Naive B cell (primary cell): ENCODE measurements at regions not wholly inside any gene's neighbourhood (a gene's known extent, or its start where the extent isn't known, plus 50 kb on each side); places are given as distances from the start of the nearest gene placed in this dataset.

Source experiments
- ATAC-seq, 2 donors: fragments of 150-1000 bp; cut with Tn5 transposase; 2 replicates each; pipeline ENCODE4 v1.10.0; 2021; ENCODE audit warnings: low read depth in 2 of 2, mild to moderate bottlenecking in 2 of 2, moderate library complexity in 2 of 2
- DNase-seq: peaks from one replicate; pipeline ENCODE4 v3.0.0; 2022
- H3K27ac Mint-ChIP-seq, 6 donors: one replicate each; pipeline ENCODE4 v1.8.0; 2020 to 2022; ENCODE audit warnings: mild to moderate bottlenecking in 6 of 6, mixed read lengths in 6 of 6, moderate library complexity in 5 of 6, inconsistent platforms in 2 of 6
- H3K27me3 Mint-ChIP-seq, 3 donors: one replicate each; pipeline ENCODE4 v1.8.0; 2021 to 2022; ENCODE audit warnings: mixed read lengths in 3 of 3, mild to moderate bottlenecking in 1 of 3
- H3K36me3 Mint-ChIP-seq, 2 donors: one replicate each; pipeline ENCODE4 v1.8.0; 2020 to 2022; ENCODE audit warnings: mixed read lengths in 2 of 2, inconsistent platforms in 1 of 2, mild to moderate bottlenecking in 1 of 2
- H3K4me1 Mint-ChIP-seq, 3 donors: one replicate each; pipeline ENCODE4 v1.8.0; 2020 to 2022; ENCODE audit warnings: mixed read lengths in 3 of 3, inconsistent platforms in 1 of 3, mild to moderate bottlenecking in 1 of 3, moderate library complexity in 1 of 3
- H3K4me3 Mint-ChIP-seq, 8 donors: one replicate each; pipeline ENCODE4 v1.8.0; 2020 to 2022; ENCODE audit warnings: mild to moderate bottlenecking in 8 of 8, mixed read lengths in 8 of 8, moderate library complexity in 8 of 8, inconsistent platforms in 2 of 8
- H3K9me3 Mint-ChIP-seq, 7 donors: one replicate each; pipeline ENCODE4 v1.8.0; 2020 to 2022; ENCODE audit warnings: mixed read lengths in 7 of 7, mild to moderate bottlenecking in 5 of 7, inconsistent platforms in 2 of 7, moderate library complexity in 1 of 7

- ATAC-seq (no peak), DNase-seq (no peak)
- H3K27me3 Mint-ChIP-seq = peaks cover 10 to 22% (median 11%) of the 10 kb centered on the region in 3 donors
- H3K36me3 Mint-ChIP-seq = no peaks in the 10 kb centered on the region
- H3K4me3 Mint-ChIP-seq = no peak overlapping the region
- H3K9me3 Mint-ChIP-seq = no peaks in the 10 kb centered on the region
- no peaks in the 10 kb centered on the region for H3K4me1 Mint-ChIP-seq
- no peak overlapping the region for H3K27ac Mint-ChIP-seq
These were observed 50.9 kb upstream of the GJA5 start for GRCh38 chr1:147811273-147811672.

GRCh38 chr1:147811751-147812150 lies 51.3 kb upstream of the GJA5 start:
- ATAC-seq (no peak), DNase-seq (no peak)
- H3K36me3 Mint-ChIP-seq = no peaks in the 10 kb centered on the region
- H3K27me3 Mint-ChIP-seq = peaks cover 10 to 24% (median 11%) of the 10 kb centered on the region in 3 donors
- no peaks in the 10 kb centered on the region for H3K9me3 Mint-ChIP-seq
- no peaks in the 10 kb centered on the region for H3K4me1 Mint-ChIP-seq
- H3K27ac Mint-ChIP-seq = no peak overlapping the region
- H3K4me3 Mint-ChIP-seq = no peak overlapping the region

- Mint-ChIP-seq H3K9me3 (no peaks in the 10 kb centered on the region), H3K27me3 (peaks cover 10 to 24% (median 10%) of the 10 kb centered on the region in 3 donors), H3K27ac (no peak overlapping the region), H3K4me3 (no peak overlapping the region), H3K4me1 (no peaks in the 10 kb centered on the region), H3K36me3 (no peaks in the 10 kb centered on the region)
- ATAC-seq (no peak), DNase-seq (no peak)
These were observed 52.4 kb upstream of the GJA5 start for GRCh38 chr1:147812799-147813198.

GRCh38 chr1:147815503-147815902 lies 55.1 kb upstream of the GJA5 start:
- H3K27ac Mint-ChIP-seq = no peak overlapping the region
- no peaks in the 10 kb centered on the region for H3K4me1 Mint-ChIP-seq
- no peak for ATAC-seq

GRCh38 chr1:147820761-147821297 lies 60.4 kb upstream of the GJA5 start:
- H3K27me3 Mint-ChIP-seq = peaks cover 15 to 18% (median 15%) of the 10 kb centered on the region in 3 donors
- DNase-seq (no peak), ATAC-seq (no peak)
- no peaks in the 10 kb centered on the region for H3K4me1 Mint-ChIP-seq
- H3K4me3 Mint-ChIP-seq = no peak overlapping the region
- H3K27ac Mint-ChIP-seq = no peak overlapping the region
- no peaks in the 10 kb centered on the region for H3K9me3 Mint-ChIP-seq
- no peaks in the 10 kb centered on the region for H3K36me3 Mint-ChIP-seq

More at GRCh38 chr1:147815503-147815902, 55.1 kb upstream of the GJA5 start:
- Mint-ChIP-seq H3K9me3 (no peaks in the 10 kb centered on the region), H3K4me3 (no peak overlapping the region), H3K36me3 (no peaks in the 10 kb centered on the region), H3K27me3 (peaks cover 15 to 24% (median 16%) of the 10 kb centered on the region in 3 donors)
- DNase-seq = no peak

GRCh38 chr1:147821883-147822282 lies 61.5 kb upstream of the GJA5 start:
- DNase-seq = no peak
- Mint-ChIP-seq H3K4me3 (no peak overlapping the region), H3K9me3 (no peaks in the 10 kb centered on the region), H3K36me3 (no peaks in the 10 kb centered on the region), H3K27ac (no peak overlapping the region), H3K27me3 (peaks cover 8 to 18% (median 13%) of the 10 kb centered on the region in 3 donors), H3K4me1 (no peaks in the 10 kb centered on the region)
- ATAC-seq = no peak

- H3K27me3 Mint-ChIP-seq = peaks cover 8 to 18% (median 13%) of the 10 kb centered on the region in 3 donors
- no peaks in the 10 kb centered on the region for H3K9me3 Mint-ChIP-seq
- no peaks in the 10 kb centered on the region for H3K4me1 Mint-ChIP-seq
- no peak overlapping the region for H3K4me3 Mint-ChIP-seq
- no peak for DNase-seq
- no peak for ATAC-seq
- H3K36me3 Mint-ChIP-seq = no peaks in the 10 kb centered on the region
- no peak overlapping the region for H3K27ac Mint-ChIP-seq
These were observed 61.9 kb upstream of the GJA5 start for GRCh38 chr1:147822292-147822691.

GRCh38 chr1:147824001-147824400 lies 63.6 kb upstream of the GJA5 start:
- peaks cover 0 to 2% (median 0%) of the 10 kb centered on the region in 7 donors for H3K9me3 Mint-ChIP-seq
- peaks cover 10 to 22% (median 16%) of the 10 kb centered on the region in 3 donors for H3K27me3 Mint-ChIP-seq
- no peaks in the 10 kb centered on the region for H3K4me1 Mint-ChIP-seq
- ATAC-seq (no peak), DNase-seq (no peak)
- no peak overlapping the region for H3K27ac Mint-ChIP-seq
- H3K36me3 Mint-ChIP-seq = no peaks in the 10 kb centered on the region
- no peak overlapping the region for H3K4me3 Mint-ChIP-seq

DNA sequence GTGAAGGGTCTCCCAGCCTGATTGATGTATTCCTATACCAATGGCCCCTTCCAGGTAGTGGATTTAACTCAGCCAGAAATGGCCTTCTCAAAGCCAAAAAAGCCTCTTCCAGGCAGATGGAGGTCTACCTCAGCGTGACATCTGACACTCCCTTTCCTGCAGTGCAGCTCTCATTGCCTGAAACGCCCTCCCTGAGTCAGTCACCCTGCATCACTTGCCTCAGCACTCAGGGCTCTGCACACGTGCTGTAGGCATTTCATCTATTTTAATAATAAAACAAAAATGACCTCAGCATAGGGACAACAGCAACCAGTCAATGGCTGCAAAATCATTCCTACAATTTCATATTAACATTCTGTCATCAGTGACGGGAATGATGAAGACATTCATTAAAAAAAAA lies 64.4 kb upstream of the GJA5 start:
- H3K4me1 Mint-ChIP-seq = no peaks in the 10 kb centered on the region
- no peak overlapping the region for H3K27ac Mint-ChIP-seq
- peaks cover 0 to 2% (median 0%) of the 10 kb centered on the region in 7 donors for H3K9me3 Mint-ChIP-seq
- H3K4me3 Mint-ChIP-seq = no peak overlapping the region
- ATAC-seq (no peak), DNase-seq (no peak)
- peaks cover 10 to 22% (median 16%) of the 10 kb centered on the region in 3 donors for H3K27me3 Mint-ChIP-seq
- no peaks in the 10 kb centered on the region for H3K36me3 Mint-ChIP-seq

DNA sequence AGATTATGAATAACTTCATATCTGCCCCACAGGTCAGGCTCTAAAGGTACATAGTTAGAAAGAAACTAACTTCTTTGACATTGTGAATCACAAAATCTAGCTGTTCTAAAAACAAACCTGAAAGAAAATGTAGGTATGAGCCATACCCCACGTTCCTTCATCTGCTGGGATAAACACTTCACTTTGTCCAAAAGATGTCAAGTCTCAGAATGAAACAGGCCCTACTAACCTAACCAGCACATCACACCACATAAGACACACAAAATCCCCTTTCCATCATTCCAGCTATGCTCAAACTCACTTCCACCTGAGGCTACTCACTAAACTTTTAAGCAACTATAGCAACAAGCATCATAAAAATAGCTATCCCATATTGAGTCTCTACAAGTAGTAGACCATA lies 65.2 kb upstream of the GJA5 start:
- Mint-ChIP-seq H3K4me1 (no peaks in the 10 kb centered on the region), H3K36me3 (no peaks in the 10 kb centered on the region), H3K27ac (peak overlapping the region in 1 of 6 donors; percentile 10), H3K9me3 (peaks cover 0 to 2% (median 0%) of the 10 kb centered on the region in 7 donors), H3K4me3 (no peak overlapping the region), H3K27me3 (peaks cover 10 to 23% (median 16%) of the 10 kb centered on the region in 3 donors)
- ATAC-seq (no peak), DNase-seq (no peak)

- no peak overlapping the region for H3K4me3 Mint-ChIP-seq
- no peak for DNase-seq
- H3K4me1 Mint-ChIP-seq = no peaks in the 10 kb centered on the region
- peaks cover 0 to 2% (median 0%) of the 10 kb centered on the region in 7 donors for H3K9me3 Mint-ChIP-seq
- peaks cover 10 to 30% (median 16%) of the 10 kb centered on the region in 3 donors for H3K27me3 Mint-ChIP-seq
- ATAC-seq = no peak
- H3K36me3 Mint-ChIP-seq = no peaks in the 10 kb centered on the region
- H3K27ac Mint-ChIP-seq = no peak overlapping the region
These were observed 65.9 kb upstream of the GJA5 start for GRCh38 chr1:147826259-147826658.

DNA sequence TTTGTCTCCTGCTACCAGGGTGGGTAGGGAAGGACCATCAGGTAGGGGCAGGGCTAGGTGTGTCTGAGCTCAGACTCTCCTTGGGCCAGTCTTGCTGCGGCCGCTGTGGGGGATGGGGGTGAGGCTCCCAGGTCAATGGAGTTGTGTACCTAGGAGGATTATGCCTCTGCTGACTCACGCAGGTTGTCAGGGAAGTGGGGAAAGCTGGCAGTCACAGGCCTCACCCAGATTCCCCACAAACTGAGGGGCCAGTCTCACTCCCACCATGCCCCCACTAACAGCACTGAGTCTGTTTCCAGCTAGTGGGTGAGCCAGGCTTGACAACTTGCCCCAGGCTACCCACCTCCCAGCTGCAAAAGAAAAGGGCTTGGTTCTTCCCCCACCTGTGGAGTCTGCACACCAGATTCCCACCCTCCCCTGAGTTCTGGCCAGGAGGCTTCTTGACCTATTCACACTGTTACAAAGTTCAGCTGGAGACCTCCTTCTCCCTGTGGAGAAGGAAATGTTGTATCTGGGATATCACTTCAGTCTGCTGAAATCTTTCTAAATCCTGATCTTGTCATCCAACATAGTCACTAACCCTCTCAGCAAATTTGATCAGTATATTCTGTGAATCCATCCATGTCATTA lies 69.2 kb upstream of the GJA8 start:
- Mint-ChIP-seq H3K27me3 (peaks cover 18 to 68% (median 66%) of the 10 kb centered on the region in 3 donors), H3K9me3 (peaks cover 0 to 2% (median 0%) of the 10 kb centered on the region in 7 donors), H3K27ac (no peak overlapping the region), H3K36me3 (peaks cover 0 to 8% of the 10 kb centered on the region in 2 donors), H3K4me3 (no peak overlapping the region), H3K4me1 (no peaks in the 10 kb centered on the region)
- no peak for ATAC-seq
- no peak for DNase-seq

DNA sequence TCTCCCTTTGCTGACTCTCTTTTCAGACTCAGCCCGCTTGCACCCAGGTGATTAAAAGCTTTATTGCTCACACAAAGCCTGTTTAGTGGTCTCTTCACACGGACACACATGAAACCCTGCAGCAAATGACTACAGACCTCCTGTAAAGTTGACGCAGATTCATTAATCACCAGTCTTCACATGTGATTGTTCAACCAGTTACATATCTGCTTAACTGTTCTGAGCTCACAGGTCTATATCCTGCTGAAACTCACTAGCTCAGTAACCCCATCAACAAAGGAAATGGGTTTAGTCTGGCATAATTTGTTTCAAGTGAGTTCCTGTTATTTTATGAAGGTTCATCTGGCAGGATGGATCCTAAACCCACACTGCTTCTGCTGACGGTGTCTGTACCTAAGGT lies 68.4 kb upstream of the GJA8 start:
- peaks cover 18 to 65% (median 61%) of the 10 kb centered on the region in 3 donors for H3K27me3 Mint-ChIP-seq
- ATAC-seq (no peak), DNase-seq (no peak)
- no peak overlapping the region for H3K4me3 Mint-ChIP-seq
- H3K36me3 Mint-ChIP-seq = peaks cover 0 to 8% of the 10 kb centered on the region in 2 donors
- no peak overlapping the region for H3K27ac Mint-ChIP-seq
- no peaks in the 10 kb centered on the region for H3K4me1 Mint-ChIP-seq
- no peaks in the 10 kb centered on the region for H3K9me3 Mint-ChIP-seq

DNA sequence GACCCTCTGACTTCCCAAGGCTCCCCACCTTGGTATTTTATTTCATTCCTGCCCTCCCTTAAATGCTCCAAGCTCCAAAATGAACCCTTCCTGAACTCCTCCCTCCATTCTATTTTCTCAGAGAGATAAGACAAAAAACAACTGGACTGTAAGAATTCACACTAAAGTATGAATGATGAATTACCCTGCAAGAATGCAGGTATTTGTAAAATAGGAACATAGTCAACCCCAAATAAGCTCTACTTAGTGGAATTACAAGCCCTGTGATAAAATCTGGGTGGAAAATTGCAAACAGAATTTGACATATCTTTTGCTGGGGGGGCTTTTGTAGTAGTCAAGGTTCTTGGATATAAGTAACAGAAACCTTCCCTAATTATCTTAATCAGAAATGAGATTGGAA lies 67.8 kb upstream of the GJA8 start:
- Mint-ChIP-seq H3K36me3 (peaks cover 0 to 8% of the 10 kb centered on the region in 2 donors), H3K9me3 (no peaks in the 10 kb centered on the region), H3K27ac (no peak overlapping the region), H3K27me3 (peaks cover 18 to 65% (median 58%) of the 10 kb centered on the region in 3 donors), H3K4me3 (peak overlapping the region in 1 of 8 donors; percentile 54), H3K4me1 (no peaks in the 10 kb centered on the region)
- no peak for ATAC-seq
- DNase-seq = no peak
